ENCODE measurements at regions not wholly inside any gene's neighbourhood (a gene's known extent, or its start where the extent isn't known, plus 50 kb on each side); places are given as distances from the start of the nearest gene placed in this dataset.

DNA sequence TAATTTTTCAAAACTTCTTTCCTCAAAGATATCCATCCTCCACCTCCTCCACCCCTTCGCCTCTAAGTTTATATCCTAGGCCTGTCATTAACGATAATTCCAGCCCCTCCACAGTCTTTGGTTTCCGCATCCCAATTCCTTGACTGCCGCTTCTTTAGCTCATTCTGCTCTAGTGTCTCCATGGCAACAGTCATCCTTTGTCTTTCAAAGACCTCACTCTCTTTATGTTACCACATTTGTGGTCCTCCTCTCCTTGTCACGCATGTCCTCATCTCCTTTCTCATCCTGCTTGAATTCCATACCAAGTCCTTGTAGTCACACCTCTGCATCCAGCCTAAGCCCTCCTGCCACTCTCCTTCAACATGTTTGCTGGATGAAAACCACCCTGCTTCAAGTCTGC is 511.2 kb upstream of the KLF6 start:
- Mint-ChIP-seq H3K9me3 (no peaks in the 10 kb centered on the region), H3K36me3 (ENCODE audit: low read depth) (no peaks in the 10 kb centered on the region), H3K4me1 (ENCODE audit: low read depth) (peaks cover 3% of the 10 kb centered on the region), H3K27ac (no peak overlapping the region), H3K27me3 (ENCODE audit: insufficient read depth) (peaks cover 1% of the 10 kb centered on the region; the same call in 1 of the 2 replicates), H3K4me3 (no peak overlapping the region)
- DNase-seq: no peak
- TF ChIP-seq, protein P1, sequence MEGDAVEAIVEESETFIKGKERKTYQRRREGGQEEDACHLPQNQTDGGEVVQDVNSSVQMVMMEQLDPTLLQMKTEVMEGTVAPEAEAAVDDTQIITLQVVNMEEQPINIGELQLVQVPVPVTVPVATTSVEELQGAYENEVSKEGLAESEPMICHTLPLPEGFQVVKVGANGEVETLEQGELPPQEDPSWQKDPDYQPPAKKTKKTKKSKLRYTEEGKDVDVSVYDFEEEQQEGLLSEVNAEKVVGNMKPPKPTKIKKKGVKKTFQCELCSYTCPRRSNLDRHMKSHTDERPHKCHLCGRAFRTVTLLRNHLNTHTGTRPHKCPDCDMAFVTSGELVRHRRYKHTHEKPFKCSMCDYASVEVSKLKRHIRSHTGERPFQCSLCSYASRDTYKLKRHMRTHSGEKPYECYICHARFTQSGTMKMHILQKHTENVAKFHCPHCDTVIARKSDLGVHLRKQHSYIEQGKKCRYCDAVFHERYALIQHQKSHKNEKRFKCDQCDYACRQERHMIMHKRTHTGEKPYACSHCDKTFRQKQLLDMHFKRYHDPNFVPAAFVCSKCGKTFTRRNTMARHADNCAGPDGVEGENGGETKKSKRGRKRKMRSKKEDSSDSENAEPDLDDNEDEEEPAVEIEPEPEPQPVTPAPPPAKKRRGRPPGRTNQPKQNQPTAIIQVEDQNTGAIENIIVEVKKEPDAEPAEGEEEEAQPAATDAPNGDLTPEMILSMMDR (IDR thresholded peaks at IDR 0.05): no peak

DNA sequence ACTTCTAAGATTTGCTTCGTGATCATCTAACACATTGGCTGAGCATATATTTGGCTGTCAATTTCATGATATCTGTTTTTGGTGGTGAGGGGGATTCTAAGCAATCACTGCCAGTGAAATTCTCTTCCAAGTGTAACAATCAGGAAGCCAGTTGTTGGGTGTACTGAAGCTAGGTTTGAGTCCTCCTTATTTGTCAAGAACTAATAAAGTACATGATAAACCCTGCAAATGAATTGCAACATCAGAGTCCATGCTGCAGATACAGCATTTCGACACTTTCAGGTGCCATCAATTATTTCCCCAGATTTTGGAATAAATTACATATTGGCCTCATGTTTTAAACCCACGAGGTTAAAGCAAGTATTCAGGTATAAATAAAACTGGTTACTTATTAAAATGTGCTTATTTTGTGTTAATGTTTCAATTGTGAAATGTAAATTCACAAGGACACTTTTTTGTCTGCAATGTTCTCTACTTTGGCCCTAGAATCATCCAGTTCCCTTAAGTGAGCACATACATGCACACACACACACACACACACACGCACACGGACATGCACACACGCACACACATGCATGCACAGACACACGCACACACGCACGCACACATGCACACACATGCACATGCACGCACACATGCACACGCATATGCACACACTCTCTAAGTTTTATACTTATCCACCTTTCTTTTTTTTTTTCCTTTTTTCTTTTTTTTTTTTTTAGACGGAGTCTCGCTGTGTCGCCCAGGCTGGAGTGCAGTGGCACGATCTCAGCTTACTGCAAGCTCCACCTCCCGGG is 510.2 kb upstream of the KLF6 start:
- DNase-seq: no peak

DNA sequence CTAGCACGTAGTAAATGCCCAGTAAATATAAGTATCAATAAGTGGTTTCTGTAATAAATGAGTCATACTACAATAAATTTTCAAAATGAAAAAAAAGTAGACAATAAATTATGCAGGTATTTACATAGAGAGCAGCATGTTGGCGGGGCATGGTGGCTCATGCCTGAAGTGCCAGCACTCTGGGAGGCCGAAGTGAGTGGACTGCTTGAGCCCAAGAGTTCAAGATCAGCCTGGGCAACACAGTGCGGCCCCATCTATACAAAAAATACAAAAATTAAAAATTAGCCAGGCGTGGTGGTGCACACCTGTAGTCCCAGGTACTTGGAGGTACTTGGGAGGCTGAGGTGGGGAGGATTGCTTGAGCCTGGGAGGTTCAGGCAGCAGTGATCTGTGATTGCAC is 509.3 kb upstream of the KLF6 start:
- TF ChIP-seq, protein P1 (IDR thresholded peaks at IDR 0.05): no peak
- Mint-ChIP-seq H3K36me3 (ENCODE audit: low read depth) (no peaks in the 10 kb centered on the region), H3K27me3 (ENCODE audit: insufficient read depth) (no peaks in the 10 kb centered on the region), H3K9me3 (no peaks in the 10 kb centered on the region), H3K27ac (no peak overlapping the region), H3K4me3 (no peak overlapping the region), H3K4me1 (ENCODE audit: low read depth) (no peaks in the 10 kb centered on the region)
- DNase-seq: no peak

More for the DNA sequence above, 510.2 kb upstream of the KLF6 start:
- TF ChIP-seq, protein P1 (IDR thresholded peaks at IDR 0.05): no peak
- Mint-ChIP-seq H3K27ac (no peak overlapping the region), H3K4me1 (ENCODE audit: low read depth) (no peaks in the 10 kb centered on the region), H3K36me3 (ENCODE audit: low read depth) (no peaks in the 10 kb centered on the region), H3K27me3 (ENCODE audit: insufficient read depth) (no peaks in the 10 kb centered on the region), H3K4me3 (no peak overlapping the region), H3K9me3 (no peaks in the 10 kb centered on the region)

DNA sequence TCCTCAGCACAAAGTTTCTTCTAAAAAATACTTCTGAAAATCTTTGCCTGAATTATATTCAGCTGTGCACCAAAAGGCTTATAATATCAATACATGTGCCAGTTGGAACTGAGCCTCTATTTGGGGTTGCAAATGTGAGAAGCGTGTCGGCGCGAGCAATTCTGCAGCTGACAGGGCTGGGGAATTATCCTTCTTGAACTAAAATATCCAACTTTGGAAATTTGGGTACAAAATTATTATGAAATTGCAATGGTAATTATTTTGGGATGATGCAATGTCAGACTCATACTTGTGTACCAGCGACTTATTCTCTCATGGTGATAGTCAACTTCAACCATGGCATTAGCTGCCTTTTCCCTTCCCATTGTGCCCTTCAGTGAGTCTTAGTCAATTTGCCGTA is 507.0 kb upstream of the KLF6 start:
- no peak overlapping the region for H3K27ac Mint-ChIP-seq
- no peaks in the 10 kb centered on the region for H3K9me3 Mint-ChIP-seq
- H3K4me3 Mint-ChIP-seq: no peak overlapping the region
- no peaks in the 10 kb centered on the region for H3K36me3 Mint-ChIP-seq (ENCODE audit: low read depth)
- no peak for DNase-seq
- no peaks in the 10 kb centered on the region for H3K27me3 Mint-ChIP-seq (ENCODE audit: insufficient read depth)
- TF ChIP-seq, protein P1 (IDR thresholded peaks at IDR 0.05): no peak
- H3K4me1 Mint-ChIP-seq (ENCODE audit: low read depth): no peaks in the 10 kb centered on the region

DNA sequence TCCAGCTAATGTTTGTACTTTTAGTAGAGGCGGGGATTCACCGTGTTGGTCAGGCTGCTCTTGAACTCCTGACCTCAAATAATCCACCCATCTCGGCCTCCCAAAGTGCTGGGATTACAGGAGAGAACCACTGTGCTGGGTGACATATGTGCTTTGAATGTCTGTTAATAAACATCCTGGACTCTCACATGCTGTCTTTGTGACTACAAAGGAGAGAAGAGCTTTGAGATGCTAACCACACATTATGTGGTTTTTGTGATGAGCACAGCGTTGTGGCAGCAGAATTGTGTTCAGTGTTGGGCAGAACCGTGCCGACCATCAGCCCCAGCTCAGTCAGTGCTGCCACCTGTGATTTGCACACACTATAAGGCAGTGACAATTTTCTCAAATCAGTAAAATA is 500.1 kb upstream of the KLF6 start:
- Mint-ChIP-seq H3K9me3 (no peaks in the 10 kb centered on the region), H3K36me3 (ENCODE audit: low read depth) (peaks cover 6% of the 10 kb centered on the region), H3K27me3 (ENCODE audit: insufficient read depth) (peaks cover 2% of the 10 kb centered on the region), H3K4me1 (ENCODE audit: low read depth) (peaks cover 45% of the 10 kb centered on the region), H3K27ac (peak overlapping the region; percentile 19; the same call in 1 of the 2 replicates), H3K4me3 (no peak overlapping the region)
- DNase-seq: no peak
- TF ChIP-seq, protein P1 (IDR thresholded peaks at IDR 0.05): no peak

Data from HFFc6 (cell line).